Anterior cingulate cortex (tissue), 58 donors: ENCODE measurements at regions not wholly inside any gene's neighbourhood (a gene's known extent, or its start where the extent isn't known, plus 50 kb on each side); places are given as distances from the start of the nearest gene placed in this dataset.

Source experiments
- DNase-seq, 58 donors: peaks; one replicate each; lab custom pipeline; 2025; lab: John Stamatoyannopoulos, UW

DNA sequence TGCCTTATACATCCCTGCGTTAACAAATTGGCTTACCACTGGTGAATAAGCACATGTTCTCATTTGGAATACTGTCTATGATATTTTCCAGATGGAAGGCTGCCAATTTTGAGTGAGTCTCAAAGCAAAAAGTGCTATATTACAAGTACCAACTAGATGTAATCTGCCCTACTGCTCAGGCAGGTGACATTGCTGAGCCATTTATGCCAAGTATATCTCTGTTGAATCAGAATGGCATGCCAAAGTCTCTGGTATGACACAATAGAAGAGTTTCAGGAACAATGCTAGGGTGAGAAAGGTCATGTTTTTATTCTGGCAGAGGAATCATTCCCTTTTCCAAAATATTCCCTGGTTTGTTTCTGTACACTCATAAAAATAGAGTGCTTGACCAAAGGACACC is 356.5 kb downstream of the CDH9 start:
- no peak for DNase-seq

DNA sequence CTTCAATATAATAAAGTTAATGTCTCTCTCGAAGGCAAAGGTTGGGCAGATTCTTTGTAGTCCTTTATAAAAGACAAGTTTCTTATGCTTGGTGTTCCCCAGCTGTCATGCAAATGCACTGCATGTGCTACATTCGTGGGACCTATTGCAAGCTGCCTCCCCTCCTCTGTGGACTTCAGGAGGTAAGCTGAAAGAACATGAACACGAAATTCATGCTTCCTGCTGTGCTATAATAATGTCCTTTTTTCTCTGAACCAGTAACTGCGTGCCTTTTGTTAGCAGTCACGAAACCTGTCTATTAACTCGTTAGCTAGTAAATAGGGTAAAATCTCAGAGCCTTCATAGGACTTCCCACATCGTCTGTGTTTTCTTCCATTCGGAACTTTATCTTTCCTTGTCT is 363.5 kb downstream of the CDH9 start:
- DNase-seq: no peak

DNA sequence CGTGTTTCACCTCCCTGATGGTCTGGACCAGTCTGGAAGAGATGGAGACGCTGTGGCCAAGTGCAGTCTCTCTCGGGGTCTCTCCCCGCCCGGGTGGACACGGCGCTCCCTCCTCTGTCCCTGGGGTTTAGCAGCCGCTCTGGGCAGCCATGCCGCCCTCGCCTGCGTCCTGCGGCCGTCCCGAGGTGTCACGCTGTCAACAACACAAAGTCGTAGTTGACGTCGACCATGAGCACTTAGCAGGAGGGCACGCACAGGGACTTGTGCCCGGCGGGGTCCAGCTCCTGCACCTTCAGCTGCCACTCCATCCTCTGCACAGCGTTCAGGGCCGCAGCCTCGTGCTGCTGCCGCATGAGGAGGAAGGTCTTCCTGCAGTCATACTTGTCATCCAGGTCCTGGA is 368.9 kb downstream of the CDH9 start:
- DNase-seq: no peak

DNA sequence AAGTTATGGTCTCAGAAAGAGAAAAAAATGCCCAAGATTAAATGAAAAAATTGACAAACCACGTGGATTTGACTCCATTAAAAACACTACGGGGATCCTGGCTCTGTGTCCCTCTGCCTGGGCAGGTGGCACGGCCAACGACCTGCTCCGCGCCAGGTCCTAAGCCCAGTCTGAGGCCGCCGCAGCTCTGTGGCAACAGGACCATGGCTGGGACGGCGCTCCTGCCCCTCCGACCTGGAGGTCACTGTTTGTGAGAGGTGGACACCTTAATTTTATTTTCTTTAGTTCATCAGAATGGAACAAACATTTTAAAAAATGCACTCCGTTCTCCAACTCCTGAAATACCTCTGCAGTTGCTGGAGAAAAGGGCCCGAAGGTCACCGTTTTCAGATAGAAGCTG is 369.4 kb downstream of the CDH9 start:
- no peak for DNase-seq

DNA sequence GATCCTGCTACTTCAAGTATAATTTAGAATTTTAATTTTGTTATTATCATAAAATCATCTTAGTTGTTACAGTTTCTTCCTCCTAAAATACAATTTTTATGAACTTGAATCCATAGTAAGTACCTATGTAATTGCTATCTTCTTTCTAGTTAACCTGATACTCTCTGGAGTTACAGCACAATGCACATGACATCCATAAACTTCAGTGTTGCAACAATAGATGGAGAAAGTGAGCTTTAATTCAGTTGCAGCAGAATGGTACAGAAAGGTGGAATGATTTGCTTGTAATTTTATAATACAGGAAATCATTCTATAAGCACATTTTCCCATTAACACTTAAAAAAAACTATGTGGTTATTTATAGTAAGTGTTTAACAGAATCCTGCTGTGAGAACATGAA is 372.0 kb downstream of the CDH9 start:
- no peak for DNase-seq

DNA sequence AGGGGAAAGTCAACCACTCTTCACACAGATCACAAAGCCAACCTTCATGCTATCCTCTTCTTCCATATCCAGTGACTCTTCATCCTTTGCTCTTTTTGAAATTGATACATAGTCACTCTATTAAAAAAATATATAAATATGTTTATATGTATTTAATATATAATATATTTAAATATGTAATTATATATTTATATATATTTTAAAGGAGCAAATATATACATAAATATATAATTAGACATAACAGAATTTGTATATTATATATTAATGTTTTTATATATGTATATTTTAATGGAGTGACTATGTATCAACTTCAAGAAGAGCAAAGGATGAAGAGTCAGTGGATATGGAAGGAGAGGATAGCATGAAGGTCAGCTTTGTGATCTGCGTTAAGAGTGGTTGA is 374.9 kb downstream of the CDH9 start:
- DNase-seq: no peak

DNA sequence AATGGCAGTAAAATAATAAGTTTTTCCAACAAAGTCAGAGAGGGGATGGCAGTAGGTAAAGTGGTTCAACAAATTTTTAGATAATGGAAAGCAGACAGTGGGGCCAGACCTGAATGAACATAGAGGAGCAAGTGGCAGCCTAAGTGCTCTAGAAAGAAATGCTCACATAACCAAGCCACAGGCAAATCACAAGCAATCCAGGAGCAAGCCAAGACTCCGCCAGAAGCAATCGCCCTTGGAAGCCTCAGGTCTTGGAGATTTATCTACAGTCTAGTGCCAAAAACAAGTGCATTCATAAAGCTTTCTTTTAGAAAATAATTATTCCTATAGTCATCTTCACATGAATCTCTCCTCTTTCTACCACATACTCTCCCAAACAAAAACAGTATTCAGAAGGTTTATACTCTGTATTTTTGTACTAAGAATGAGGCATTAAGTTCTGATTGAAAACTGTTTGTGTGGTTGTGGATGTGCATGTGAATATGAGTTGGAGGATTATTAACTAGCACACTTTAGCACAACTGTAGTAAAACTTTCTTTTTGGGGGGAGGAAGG is 375.5 kb downstream of the CDH9 start:
- no peak for DNase-seq

DNA sequence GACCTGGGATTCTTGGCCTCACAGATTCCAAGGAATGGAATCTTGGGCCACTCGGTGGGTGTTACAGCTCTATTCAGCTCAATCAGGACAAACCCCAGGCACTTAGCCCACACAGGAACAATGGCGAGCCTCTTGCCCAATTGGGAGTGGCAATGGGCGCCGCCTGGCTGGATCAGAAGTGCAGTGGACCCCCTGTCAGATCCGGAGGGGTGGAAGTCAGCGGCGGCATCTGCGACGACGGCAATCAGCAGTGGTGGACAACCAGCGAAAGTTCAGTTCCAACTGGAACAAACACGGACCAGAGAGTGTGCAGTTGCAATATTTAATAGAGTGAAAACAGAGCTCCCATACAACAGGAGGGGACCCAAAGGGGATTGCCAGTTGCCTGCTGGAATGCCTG is 378.3 kb downstream of the CDH9 start:
- DNase-seq: no peak

DNA sequence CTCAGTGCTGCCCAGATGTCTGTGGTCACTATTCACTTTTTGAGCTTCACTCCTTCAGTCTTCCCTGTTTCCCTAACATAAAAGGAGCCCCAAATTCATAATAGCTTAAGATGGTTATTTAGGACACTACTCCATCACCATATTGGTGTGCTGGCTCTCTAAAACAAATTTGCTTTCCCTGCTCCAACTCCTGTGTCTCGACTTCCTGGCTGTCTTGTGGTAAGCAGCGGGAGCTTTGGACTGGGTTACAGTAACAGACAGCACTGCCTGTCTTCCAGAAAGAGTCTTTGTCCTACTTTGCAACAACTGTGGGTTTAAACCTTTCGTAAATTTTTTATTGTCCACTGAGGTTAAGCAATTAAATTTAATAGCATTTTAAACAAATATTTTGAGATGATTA is 389.4 kb downstream of the CDH9 start:
- DNase-seq: peak in 1 of 58 donors; percentile 32

DNA sequence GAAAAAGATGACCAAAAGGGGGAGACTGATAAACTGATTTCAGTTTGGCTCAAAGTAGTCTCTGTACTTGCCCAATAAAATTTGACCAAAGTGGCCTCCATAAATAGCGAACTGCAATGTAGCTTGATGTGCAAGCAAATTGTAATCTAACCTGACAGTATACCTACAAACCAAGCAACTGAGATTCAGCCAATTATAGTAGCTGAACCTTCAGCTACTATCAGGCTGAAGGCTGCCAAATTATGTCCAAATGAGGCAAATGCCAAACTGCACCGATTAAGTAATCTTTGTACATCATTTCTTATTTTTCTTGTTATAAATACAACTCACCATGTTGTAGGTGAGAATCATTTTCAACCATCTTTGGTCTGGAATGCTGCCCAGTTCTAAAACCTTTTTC is 390.6 kb downstream of the CDH9 start:
- no peak for DNase-seq

DNA sequence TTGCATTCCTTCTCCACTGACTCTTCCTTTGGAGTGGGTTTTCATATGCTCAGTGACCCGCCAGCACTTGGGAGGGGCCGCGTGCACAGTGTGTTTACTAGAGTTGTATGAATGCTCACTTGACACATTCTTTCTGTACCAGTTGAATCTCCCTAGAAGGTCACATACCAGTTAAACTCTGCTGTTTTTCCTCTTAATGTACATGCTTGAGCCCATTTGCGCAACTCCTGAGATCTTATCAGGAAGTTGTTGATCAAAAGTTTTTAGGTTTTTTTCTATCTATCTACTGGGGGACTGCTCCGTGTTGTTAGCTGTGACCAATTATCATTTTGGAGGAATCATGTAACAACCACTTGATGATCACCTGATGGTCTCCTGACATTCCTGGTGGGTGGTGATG is 392.7 kb downstream of the CDH9 start:
- no peak for DNase-seq

DNA sequence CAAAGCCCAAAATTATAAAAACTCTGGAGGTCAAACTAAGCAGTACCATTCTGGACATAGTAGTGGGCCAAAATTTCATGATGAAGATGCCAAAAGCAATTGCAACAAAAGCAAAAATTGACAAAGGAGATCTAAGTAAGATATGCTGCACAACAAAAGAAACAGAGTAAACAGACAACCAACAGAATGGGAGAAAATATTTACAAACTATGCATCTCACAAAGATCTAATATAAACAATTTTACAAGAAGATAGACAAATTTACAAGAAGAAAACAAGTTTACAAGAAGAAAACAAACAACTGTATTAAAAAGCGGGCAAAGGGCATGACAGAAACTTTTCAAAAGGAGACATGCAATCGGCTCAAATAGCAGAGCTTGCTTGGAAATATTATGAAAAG is 396.9 kb downstream of the CDH9 start:
- DNase-seq: no peak

DNA sequence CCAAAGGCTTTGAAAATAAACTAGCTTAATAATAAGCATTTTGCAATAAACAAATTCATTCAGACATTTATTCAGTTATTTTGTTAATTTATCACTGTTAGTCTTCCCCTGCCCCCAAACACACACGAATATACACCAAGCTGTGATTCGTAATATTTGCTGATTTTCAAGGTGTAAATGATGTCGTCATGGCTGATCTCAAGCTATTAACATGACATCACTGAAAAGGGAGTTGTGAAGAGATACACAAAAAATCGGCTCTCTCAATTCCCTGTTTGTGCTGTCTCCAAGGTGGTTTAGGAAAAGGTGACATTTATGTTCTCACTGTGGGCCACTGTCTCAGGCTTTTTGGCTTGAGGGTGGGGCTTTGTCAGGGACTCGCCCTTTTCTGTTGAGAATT is 413.3 kb downstream of the CDH9 start:
- no peak for DNase-seq

DNA sequence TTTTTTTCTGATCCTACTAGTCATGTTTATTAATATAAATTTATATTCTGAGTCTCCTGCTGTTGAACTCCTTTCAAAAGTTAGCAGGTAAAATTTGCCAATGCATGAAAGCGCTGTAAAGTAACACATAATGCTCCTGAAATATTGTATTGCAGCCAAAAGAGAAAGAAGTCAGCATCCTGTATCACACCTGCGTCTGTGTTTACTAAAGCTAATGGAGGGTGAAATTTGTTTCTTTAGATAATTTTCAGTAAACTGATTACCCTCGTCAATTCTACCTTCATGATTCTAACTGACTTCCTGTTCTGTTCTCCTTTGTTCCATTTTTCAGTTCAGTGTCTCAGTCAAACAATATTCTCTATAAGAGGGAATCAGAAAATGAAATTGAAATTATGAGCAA is 415.4 kb downstream of the CDH9 start:
- DNase-seq: no peak

DNA sequence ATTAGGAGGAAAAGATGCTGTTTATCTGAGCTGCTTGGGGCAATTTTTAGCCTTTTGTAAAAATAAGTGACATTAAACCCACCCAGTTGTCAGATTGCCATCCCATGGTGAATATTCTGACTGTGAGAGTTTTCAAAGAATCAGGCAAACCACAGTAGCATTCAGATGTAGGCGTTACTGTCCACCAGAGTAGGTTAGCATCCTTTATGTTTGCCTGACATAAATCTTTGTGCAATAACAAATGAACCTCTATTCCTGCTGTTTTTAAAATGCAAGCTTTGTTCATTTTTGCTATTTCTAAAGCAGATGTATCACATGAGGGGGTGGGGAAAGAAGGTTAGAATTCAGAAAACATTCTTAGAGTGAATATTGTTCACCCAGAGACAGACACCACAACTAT is 427.8 kb downstream of the CDH9 start:
- DNase-seq: no peak

DNA sequence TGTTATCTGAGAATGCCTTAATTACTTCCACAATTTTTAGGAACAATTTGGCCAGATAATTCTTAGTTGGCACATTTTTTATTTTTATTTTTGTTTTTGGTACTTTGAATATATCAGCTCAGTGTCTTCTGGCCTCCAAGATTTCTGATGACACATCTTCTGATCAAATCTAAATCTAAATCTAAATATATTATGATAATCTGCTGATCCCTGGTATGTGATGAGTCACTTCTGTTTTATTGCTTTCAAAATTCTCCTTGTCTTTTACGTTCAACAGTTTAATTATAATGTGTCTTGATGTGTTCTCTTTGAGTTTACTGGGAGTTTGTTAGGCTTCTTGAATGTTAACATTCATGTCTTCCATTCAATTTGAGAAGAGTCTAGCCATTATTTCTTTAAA is 436.8 kb downstream of the CDH9 start:
- DNase-seq: no peak

DNA sequence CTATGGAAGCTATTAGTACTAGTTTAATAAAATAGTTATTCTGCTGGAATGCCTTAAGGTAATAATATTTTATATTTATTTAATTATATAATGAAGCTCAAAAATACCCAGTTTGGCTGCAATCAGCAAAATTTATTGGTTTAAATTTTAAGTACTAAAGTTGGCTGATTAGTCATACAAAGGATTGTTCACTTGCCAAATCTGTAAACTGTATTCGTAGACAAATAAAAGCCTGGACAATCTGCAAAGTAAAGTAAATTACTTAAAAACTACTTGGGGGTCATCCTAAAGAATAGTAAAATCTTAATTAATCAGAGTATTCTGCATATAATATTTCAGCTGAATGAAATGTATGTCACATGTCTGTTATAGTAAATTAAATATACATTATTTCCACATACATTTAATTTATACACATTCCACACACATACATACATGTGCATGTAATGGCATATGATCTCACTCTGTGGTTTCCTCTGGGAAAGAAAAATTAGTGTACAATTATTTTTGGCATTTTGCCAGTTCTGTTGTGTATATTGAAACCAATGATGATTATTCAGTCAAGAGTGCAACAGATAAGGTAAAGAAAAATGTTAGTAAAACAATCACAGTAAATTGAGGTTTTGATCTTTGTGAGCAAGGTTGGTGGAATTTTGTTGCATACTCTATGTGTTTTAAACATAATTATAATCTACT is 455.9 kb downstream of the CDH9 start:
- DNase-seq: no peak

DNA sequence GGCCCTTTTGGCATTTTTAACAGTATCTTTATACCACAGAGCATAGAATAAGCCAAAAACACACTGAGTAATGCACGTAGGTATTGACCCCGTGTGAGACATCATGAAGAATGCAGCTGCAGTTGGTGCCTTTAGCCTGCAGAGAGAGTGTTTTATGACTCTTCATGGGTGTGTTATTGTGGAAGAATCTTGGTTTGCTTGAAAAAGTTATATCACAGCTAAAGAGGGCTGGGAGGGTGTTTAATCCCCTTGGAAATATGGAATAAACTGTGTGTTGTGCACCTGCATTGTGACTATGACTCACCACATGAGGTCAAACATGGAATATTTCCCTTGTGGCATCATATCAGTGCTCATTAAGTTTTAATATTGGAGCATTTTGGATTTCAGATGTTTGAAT is 458.7 kb downstream of the CDH9 start:
- DNase-seq: no peak

DNA sequence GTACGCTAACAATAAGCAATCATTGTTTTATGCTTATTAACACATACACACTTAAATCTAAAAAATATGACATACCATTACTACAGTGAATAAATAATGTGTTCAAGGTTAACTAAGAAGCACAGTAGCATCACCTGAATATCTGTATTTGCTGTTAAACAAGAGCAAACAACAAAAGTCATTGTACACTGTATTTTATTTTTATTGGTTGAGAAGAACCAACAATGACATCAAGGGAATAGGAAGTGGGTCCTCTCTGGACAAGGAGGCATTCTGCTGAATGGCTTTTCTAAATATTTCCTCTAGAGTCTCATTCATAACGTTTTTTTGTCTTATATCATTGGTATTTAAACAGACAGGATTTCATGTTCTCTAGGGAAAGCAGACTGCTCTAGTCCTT is 460.4 kb downstream of the CDH9 start:
- no peak for DNase-seq

DNA sequence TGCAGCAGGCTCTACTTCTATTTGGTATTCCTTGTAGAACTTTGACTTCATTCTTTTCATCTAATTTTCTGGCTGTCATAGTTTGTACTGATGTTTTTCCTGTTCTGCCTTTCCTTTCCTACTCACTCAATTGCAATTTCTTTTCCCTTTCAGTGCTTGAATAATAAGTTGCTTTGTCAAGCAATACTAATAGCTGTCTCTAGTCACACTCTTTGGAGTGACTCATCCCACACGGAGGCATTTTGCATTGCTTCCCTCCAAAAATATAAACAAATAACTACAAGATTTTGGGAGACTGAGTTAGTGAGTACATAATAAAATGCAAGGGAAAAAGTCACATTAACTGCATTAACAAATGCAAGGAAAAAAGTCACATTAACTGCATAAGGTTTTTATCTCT is 465.9 kb downstream of the CDH9 start:
- DNase-seq: no peak

DNA sequence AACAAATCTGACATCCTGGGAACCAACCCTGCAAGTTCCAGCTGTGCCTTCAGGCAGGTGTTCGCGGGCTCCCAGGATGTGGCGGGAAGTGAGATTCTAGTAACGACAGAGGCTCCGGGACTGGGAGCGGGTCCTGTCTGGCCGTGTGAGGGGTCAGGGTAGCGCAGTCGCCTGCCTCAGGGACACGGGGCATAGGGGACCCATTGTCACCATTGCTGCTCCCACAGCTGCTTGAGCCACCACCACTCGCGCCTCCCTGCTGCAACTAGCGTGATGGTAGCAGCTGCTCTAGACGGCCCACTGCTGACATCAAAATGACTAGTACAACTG is 468.5 kb downstream of the CDH9 start:
- no peak for DNase-seq

DNA sequence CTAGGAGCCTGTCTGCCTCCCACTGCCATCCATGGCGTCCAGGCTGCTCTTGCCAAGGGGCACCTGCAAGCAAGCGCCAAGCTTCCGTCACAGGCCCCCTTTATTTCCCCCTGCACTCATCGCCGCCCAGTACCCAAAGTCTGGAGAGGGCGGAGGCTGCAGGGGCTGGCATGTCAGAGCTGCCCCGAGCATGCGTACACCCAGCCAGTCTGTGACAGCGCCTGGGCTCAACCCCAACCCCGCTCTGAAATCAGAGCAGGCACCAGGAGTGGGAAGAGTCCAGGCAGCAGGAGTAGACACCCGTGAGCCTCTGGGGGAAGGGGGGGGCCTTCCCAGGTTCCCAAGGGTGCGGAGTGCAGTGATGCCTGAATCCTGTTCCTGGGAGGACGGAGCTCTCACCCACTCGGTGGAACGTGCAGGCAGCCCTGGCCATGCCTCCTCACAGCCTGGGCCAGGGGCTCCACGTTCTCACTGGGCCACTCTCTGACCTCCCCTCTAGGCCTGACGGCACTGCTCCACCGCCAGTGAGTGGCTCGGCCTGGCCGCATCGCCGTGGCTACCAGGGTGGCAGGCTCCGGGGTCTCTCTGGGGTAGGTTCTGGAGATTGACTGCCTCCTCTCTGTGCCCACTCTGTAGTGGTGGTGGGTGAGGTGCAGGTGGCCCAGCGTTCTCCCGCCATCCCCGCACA is 469.0 kb downstream of the CDH9 start:
- no peak for DNase-seq

DNA sequence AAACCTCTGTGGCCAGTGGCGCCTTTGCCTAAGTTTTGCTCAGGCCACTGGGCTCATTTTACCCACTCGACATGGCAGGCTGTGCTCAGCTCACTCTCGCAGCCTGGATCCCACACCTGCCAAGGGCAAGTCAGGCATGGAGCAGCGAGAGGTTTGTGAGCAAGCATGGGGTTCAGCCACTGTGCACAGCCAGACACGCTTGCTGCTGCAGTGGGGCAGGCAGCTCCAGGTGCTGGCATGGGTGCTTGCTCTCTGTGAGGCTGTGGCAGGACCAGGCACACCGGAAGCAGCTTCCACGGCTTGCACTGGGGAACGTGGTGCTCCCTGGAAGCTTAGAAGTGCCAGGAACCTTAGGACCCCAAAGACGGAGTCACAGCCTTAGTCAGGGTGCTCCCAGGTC is 470.1 kb downstream of the CDH9 start:
- no peak for DNase-seq
